Neural cell (in vitro differentiated cells): ENCODE measurements at regions not wholly inside any gene's neighbourhood (a gene's known extent, or its start where the extent isn't known, plus 50 kb on each side); places are given as distances from the start of the nearest gene placed in this dataset.

ENCODE experiments used
- H2AFZ ChIP-seq: fragments of 200-600, 300-800 bp; sonication (generic), shearing (Covaris generic); 2 replicates; pipeline ENCODE4 v1.6.0; 2014; ENCODE audit warnings: low read depth, mild to moderate bottlenecking, antibody characterized with exemption, low read length, moderate library complexity
- H3F3A ChIP-seq: fragments of 200-600 bp; shearing (Covaris generic); 2 replicates; pipeline ENCODE4 v1.6.1; 2016; ENCODE audit warnings: mild to moderate bottlenecking, moderate library complexity, mixed read lengths, antibody characterized with exemption, low read length; ENCODE audit not compliant: insufficient read depth, poor library complexity, severe bottlenecking
- H3K27ac ChIP-seq: fragments of 200-600, 300-800 bp; sonication (generic), shearing (Covaris generic); 2 replicates; pipeline ENCODE4 v1.5.1; 2014; ENCODE audit warnings: mild to moderate bottlenecking, low read length, moderate library complexity
- H3K27me3 ChIP-seq: fragments of 300-800, 200-600 bp; sonication (generic), shearing (Covaris generic); 2 replicates; pipeline ENCODE4 v1.6.0; 2014; ENCODE audit warnings: mild to moderate bottlenecking, low read depth, low read length, moderate library complexity; ENCODE audit not compliant: insufficient read depth
- H3K36me3 ChIP-seq: fragments of 300-800, 200-600 bp; sonication (generic), shearing (Covaris generic); 2 replicates; pipeline ENCODE4 v1.5.1; 2014; ENCODE audit warnings: mild to moderate bottlenecking, antibody characterized with exemption, low read length, moderate library complexity; ENCODE audit not compliant: insufficient read depth
- H3K4me2 ChIP-seq: fragments of 300-800, 200-600 bp; sonication (generic), shearing (Covaris generic); 2 replicates; pipeline ENCODE4 v1.6.0; 2014; ENCODE audit warnings: mild to moderate bottlenecking, low read length
- H3K4me3 ChIP-seq: fragments of 300-800, 200-600 bp; sonication (generic), shearing (Covaris generic); 2 replicates; pipeline ENCODE4 v1.5.1; 2014; ENCODE audit warnings: mild to moderate bottlenecking, low read length, moderate library complexity
- H3K79me2 ChIP-seq: fragments of 200-600 bp; shearing (Covaris generic); replicated peaks from 2 replicates; pipeline ENCODE4 v1.6.0; 2014; ENCODE audit warnings: mild to moderate bottlenecking, low read length, moderate library complexity; ENCODE audit not compliant: insufficient read depth
- H3K9ac ChIP-seq: fragments of 300-800, 200-600 bp; sonication (generic), shearing (Covaris generic); 2 replicates; pipeline ENCODE4 v1.6.1; 2016; ENCODE audit warnings: mild to moderate bottlenecking, low read length, mixed read lengths
- H3K9me2 ChIP-seq: fragments of 200-600 bp; shearing (Covaris generic); 2 replicates; pipeline ENCODE4 v1.6.1; 2016; ENCODE audit warnings: mild to moderate bottlenecking, low read length, mixed read lengths; ENCODE audit not compliant: insufficient read depth
- H3K9me3 ChIP-seq: fragments of 200-600, 300-800 bp; sonication (generic), shearing (Covaris generic); 2 replicates; pipeline ENCODE4 v1.6.1; 2016; ENCODE audit warnings: mild to moderate bottlenecking, mixed run types, low read length, moderate library complexity, mixed read lengths
- H4K20me1 ChIP-seq: fragments of 200-600 bp; shearing (Covaris generic); 2 replicates; pipeline ENCODE4 v1.6.1; 2016; ENCODE audit warnings: mild to moderate bottlenecking, mixed run types; ENCODE audit not compliant: insufficient read depth
- CTCF ChIP-seq: fragments of 450-650 bp; IDR thresholded peaks from 2 replicates; pipeline ENCODE4 v1.5.1; 2014; ENCODE audit warnings: antibody characterized with exemption, mild to moderate bottlenecking, moderate library complexity; ENCODE audit not compliant: poor library complexity, severe bottlenecking
- EP300 ChIP-seq: fragments of 450-650 bp; conservative IDR thresholded peaks from 2 replicates; pipeline ENCODE4 v1.6.1; 2014; ENCODE audit warnings: antibody characterized with exemption, mild to moderate bottlenecking, moderate library complexity; ENCODE audit not compliant: poor library complexity, severe bottlenecking
- EZH2 ChIP-seq: fragments of 200-600, 300-800 bp; shearing (Covaris generic), sonication (generic); IDR thresholded peaks from 2 replicates; pipeline ENCODE4 v1.6.1; 2014; ENCODE audit warnings: antibody characterized with exemption, low read length, borderline replicate concordance, mild to moderate bottlenecking; ENCODE audit not compliant: insufficient read depth, poor library complexity, severe bottlenecking
- MXI1 ChIP-seq: fragments of 450-650 bp; conservative IDR thresholded peaks from 2 replicates; pipeline ENCODE4 v1.6.1; 2014; ENCODE audit warnings: antibody characterized with exemption, mild to moderate bottlenecking; ENCODE audit not compliant: poor library complexity, severe bottlenecking
- POLR2AphosphoS5 ChIP-seq: IDR thresholded peaks from 2 replicates; pipeline ENCODE4 v1.6.1; 2012
- RAD21 ChIP-seq: fragments of 450-650 bp; conservative IDR thresholded peaks from 2 replicates; pipeline ENCODE4 v1.6.1; 2014; ENCODE audit warnings: antibody characterized with exemption, mild to moderate bottlenecking, moderate library complexity
- REST ChIP-seq: IDR thresholded peaks from 2 replicates; pipeline ENCODE4 v1.6.1; 2012; ENCODE audit warnings: borderline replicate concordance
- SMC3 ChIP-seq: fragments of 450-650 bp; conservative IDR thresholded peaks from 2 replicates; pipeline ENCODE4 v1.6.1; 2014; ENCODE audit warnings: antibody characterized with exemption, mild to moderate bottlenecking, moderate library complexity; ENCODE audit not compliant: poor library complexity
- TAF1 ChIP-seq: IDR thresholded peaks from 2 replicates; pipeline ENCODE4 v1.6.1; 2012; ENCODE audit warnings: low read depth

- no peaks in the 10 kb centered on the region for H3K79me2 ChIP-seq
- H3F3A ChIP-seq: no peaks in the 10 kb centered on the region
- no peaks in the 10 kb centered on the region for H3K9me3 ChIP-seq
- H3K9ac ChIP-seq: no peak overlapping the region
- no peaks in the 10 kb centered on the region for H3K27me3 ChIP-seq
- no peaks in the 10 kb centered on the region for H4K20me1 ChIP-seq
- no peak overlapping the region for H3K27ac ChIP-seq
- H3K36me3 ChIP-seq: no peaks in the 10 kb centered on the region
- no peak for TF ChIP-seq EZH2
- no peak for TF ChIP-seq MXI1
- no peak for TF ChIP-seq TAF1
- no peak for TF ChIP-seq REST
- no peak for TF ChIP-seq CTCF
- TF ChIP-seq SMC3: no peak
- no peak for TF ChIP-seq POLR2AphosphoS5
- TF ChIP-seq EP300: no peak
- no peak for TF ChIP-seq RAD21
- no peaks in the 10 kb centered on the region for H3K9me2 ChIP-seq
- no peak overlapping the region for H3K4me2 ChIP-seq
- no peak overlapping the region for H3K4me3 ChIP-seq
- H2AFZ ChIP-seq: no peak overlapping the region
These were observed 115.2 kb downstream of the MRPL14 start for GRCh38 chr6:44012078-44012493.

GRCh38 chr6:44011350-44011920 is 115.8 kb downstream of the MRPL14 start:
- Histone ChIP-seq H4K20me1 (no peaks in the 10 kb centered on the region), H3K4me2 (no peak overlapping the region)
- TF ChIP-seq RAD21: no peak
- no peak for TF ChIP-seq EZH2
- no peak for TF ChIP-seq REST
- no peak for TF ChIP-seq MXI1
- TF ChIP-seq EP300: no peak

More at GRCh38 chr6:44011350-44011920, 115.8 kb downstream of the MRPL14 start:
- H3K9me3 ChIP-seq: no peaks in the 10 kb centered on the region
- no peak overlapping the region for H2AFZ ChIP-seq
- no peak overlapping the region for H3K4me3 ChIP-seq
- H3K9ac ChIP-seq: no peak overlapping the region
- no peak overlapping the region for H3K27ac ChIP-seq
- H3F3A ChIP-seq: no peaks in the 10 kb centered on the region
- H3K9me2 ChIP-seq: no peaks in the 10 kb centered on the region
- H3K36me3 ChIP-seq: no peaks in the 10 kb centered on the region
- no peaks in the 10 kb centered on the region for H3K27me3 ChIP-seq
- H3K79me2 ChIP-seq: no peaks in the 10 kb centered on the region
